Vagina (tissue), 2 donors: ENCODE measurements at regions not wholly inside any gene's neighbourhood (a gene's known extent, or its start where the extent isn't known, plus 50 kb on each side); places are given as distances from the start of the nearest gene placed in this dataset.

Experiments used
- POLR2A ChIP-seq, 2 donors: fragments of 450-650 bp; IDR thresholded peaks; one replicate each; pipeline ENCODE4 v1.6.1; 2017; ENCODE audit warnings: antibody characterized with exemption in 2 of 2, mild to moderate bottlenecking in 2 of 2, moderate library complexity in 2 of 2
- POLR2AphosphoS5 ChIP-seq, 2 donors: sonication (generic); formaldehyde crosslinking; IDR thresholded peaks; one replicate each; pipeline ENCODE4 v1.9.0; 2017; ENCODE audit warnings: antibody characterized with exemption in 2 of 2, mild to moderate bottlenecking in 2 of 2, low read depth in 1 of 2; ENCODE audit not compliant: insufficient read depth in 1 of 2
- TF ChIP-seq, protein P1 (sequence below), 3 experiments: fragments of 450-650 bp in 2 of 3; fragments of 200-600 bp in 1 of 3; sonication (generic) in 1 of 3; IDR thresholded peaks; one replicate each; pipeline ENCODE4 v1.5.1; 2017 to 2019; ENCODE audit warnings: antibody characterized with exemption in 3 of 3, mild to moderate bottlenecking in 2 of 3, moderate library complexity in 2 of 3

- no peak for TF ChIP-seq POLR2A (IDR thresholded peaks at IDR 0.05)
- TF ChIP-seq, protein P1, sequence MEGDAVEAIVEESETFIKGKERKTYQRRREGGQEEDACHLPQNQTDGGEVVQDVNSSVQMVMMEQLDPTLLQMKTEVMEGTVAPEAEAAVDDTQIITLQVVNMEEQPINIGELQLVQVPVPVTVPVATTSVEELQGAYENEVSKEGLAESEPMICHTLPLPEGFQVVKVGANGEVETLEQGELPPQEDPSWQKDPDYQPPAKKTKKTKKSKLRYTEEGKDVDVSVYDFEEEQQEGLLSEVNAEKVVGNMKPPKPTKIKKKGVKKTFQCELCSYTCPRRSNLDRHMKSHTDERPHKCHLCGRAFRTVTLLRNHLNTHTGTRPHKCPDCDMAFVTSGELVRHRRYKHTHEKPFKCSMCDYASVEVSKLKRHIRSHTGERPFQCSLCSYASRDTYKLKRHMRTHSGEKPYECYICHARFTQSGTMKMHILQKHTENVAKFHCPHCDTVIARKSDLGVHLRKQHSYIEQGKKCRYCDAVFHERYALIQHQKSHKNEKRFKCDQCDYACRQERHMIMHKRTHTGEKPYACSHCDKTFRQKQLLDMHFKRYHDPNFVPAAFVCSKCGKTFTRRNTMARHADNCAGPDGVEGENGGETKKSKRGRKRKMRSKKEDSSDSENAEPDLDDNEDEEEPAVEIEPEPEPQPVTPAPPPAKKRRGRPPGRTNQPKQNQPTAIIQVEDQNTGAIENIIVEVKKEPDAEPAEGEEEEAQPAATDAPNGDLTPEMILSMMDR (IDR thresholded peaks at IDR 0.05): no peak
- no peak for TF ChIP-seq POLR2AphosphoS5 (IDR thresholded peaks at IDR 0.05; ENCODE audit: insufficient read depth in 1 of 2, low read depth in 1 of 2)
Observed at GRCh38 chr2:180723712-180724111, 256.7 kb upstream of the UBE2E3 start.
